Stimulated activated CD8-positive, alpha-beta memory T cell treated with anti-CD3 and anti-CD28 coated beads, Interleukin-7, amount 100 ng/mL, for 24 hours (primary cell): ENCODE measurements at regions not wholly inside any gene's neighbourhood (a gene's known extent, or its start where the extent isn't known, plus 50 kb on each side); places are given as distances from the start of the nearest gene placed in this dataset.
"Not testable (repeated sequence)": the region's sequence is repeated elsewhere in the genome, so short reads cannot be mapped to it uniquely, and the experiment has no call there.

ENCODE experiments used
- DNase-seq: peaks from one replicate; pipeline ENCODE4 v3.0.0-alpha.2; 2020; ENCODE audit warnings: low read depth

DNA sequence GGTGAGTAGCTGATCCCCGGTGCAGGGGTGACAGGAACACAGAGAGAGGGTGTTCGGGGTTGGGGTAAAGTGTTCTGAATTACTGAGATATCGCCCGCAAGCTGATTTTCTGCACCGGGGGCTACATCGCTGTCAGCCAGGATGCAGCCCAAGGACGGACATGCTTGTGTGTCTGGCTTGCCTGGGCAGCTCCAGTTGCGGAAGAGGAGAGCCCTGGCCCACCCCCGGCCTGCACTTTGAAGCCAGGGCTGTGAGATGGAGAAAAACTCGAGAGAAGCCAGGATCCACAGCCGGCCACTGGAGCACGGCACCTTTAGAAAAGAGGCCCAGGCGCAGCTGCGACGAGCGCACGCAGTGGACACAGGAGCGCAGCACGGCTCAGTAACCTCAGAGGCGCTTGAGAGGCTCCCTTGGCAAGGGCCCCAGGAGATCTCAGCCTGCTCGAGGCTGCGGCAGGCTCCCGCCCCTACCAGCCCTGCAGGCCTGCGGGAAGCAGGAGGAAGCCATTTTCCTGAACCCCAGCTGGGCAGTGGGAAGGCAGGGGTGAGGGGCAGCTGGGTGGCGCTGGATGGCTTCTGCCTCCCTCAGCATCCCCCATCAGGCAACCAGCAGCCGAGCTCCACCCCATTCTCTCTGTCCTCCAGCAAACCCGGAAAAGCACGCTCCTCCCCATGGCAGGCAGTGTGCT lies 59.2 kb downstream of the C9orf50 start:
- no peak for DNase-seq

DNA sequence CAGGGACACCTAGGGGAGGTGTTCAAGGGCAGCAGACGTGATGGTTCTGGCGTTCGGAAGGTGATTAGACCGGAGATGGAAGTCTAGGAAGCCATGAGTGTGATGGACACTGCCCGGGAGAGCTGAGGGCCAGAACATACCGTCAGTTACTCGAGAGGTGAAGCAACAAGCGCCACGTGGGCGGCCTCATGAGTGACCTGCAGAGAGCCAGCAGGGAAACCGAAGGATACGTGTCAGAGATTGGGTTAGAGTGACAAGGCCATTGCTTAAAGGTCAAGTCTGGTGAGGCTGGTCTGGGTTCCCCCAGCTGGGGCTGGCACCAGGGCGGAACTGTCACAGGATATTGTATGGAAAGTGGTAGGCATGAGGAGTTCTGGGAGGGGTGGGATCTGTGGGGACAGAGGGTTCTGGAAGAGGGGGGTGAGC lies 60.0 kb downstream of the C9orf50 start:
- DNase-seq = no peak

DNA sequence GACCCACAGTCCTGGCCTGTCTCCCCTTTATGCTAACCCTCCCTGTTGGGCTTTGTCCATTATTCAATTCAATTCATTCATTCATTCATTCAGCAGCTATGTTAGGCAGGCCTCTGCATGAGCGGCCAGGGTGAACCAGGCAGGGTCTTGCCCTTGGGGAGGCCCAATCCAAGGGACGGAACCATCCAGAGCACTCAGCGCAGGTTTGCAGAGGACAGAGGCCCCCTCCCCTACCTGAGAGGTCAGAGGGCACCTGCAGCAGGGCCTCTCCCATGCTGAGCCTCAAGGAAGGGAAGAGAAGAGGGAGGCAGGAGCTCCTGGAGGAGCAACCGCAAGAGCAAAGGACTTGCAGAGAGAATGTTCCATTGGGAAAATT lies 61.4 kb downstream of the C9orf50 start:
- DNase-seq = no peak

DNA sequence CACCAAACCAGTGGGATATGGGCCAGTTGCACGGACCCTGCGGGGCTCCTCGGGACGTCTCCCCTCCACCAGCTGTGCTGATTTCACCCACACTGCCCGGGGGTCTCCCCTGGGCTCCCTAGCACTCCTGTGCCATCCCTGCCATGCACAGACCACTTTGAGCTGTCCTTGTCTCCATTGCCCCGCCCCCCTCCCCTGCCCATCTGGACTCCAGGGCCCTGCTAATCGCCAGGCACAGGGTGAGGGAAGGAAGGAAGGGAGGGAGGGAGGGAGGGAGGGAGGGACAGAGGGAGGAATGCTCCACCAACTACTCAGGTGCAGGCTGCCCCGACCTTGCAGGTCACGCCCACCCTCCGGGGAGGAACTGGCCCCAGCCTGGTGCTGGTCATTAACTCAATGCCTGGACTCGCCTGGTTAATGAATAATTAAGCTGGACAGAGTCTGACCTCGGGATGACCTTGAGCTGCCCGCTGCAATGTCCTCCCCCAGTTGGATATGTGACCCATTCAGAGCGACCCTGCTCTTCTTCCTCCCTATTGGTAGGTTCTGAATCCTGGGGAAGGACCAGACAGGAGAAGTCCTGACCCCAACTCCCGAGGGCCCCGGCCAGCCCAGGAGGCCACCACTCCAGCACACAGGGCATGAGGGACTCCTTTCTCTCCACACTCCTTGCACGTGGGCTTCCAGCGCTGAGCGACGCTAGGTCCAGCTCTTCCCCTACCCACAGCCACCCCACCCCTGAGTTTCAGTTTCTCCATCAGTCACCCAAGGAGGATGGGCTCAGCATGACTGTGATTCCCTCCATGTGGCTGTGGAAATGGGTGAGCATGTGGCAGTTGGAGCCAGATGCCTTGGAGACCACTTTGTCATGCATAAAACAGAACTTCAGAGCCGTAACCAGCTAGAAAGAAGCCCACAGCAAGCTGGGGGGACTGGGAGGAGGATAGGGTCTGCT lies 62.1 kb downstream of the C9orf50 start:
- DNase-seq = no peak

DNA sequence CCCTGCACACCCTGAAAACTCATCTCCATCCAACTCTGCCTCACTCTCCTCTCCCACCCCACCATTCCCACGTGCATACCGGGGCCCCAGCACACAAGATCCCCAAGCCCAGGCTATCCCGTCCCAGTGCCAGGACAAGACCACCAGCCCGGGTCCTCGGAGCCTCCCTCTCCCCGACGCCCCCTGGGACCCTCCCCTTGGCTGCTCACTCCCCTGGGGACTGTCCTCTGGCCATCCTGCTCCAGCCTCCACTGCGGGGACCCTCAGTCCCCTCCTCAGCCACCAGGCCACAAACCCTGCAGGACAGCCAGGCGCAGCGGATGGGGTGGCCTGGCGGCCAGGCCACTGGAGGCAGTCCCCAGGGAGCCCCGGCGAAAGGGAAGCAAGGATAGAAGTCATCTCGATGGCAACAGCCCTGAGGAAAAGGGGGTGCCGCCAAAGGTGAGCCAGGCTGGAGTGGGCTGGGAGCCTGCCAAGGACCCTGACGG lies 62.8 kb downstream of the C9orf50 start:
- DNase-seq = no peak

DNA sequence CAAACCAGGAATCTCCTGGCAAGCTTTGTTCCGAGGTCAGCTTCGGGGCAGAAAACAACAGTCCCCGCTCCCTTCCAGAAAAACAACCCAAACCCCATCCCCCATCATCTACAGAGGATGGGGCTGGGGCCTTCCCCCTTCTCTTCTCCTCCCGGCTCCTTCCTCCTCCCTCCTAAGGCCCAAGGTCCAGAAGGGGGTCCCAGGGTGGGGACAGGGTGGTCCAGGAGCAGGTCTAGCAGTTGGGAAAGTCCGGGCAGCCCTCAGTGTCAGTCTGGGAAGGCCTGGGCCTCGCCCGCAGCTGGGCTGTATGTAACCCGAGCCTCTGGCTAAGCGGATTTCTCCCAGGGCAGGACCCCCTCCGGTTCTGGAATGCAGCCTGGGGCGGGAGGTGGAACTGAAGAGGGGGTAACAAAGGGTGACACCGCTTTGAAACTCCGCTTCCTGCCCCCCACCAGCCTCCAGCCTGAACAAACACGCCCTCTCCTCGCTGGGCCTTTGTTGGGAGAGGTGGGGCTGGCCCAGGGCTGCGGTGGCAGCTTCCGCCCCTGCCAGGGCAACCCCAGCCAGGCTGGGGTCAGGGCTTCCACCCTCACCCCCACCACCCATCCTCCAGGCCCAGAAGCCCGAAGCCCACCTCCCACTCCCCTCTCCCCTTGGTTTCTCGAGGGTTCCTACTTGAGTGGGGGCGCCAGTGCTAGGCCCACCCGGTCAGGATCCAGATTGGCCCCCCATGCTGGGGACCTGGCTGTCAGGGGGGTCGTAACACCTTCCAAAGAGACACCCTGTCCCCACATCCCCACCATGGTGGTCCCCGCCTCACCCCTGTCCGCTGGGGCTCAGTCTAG lies 63.5 kb downstream of the C9orf50 start:
- no peak for DNase-seq

DNA sequence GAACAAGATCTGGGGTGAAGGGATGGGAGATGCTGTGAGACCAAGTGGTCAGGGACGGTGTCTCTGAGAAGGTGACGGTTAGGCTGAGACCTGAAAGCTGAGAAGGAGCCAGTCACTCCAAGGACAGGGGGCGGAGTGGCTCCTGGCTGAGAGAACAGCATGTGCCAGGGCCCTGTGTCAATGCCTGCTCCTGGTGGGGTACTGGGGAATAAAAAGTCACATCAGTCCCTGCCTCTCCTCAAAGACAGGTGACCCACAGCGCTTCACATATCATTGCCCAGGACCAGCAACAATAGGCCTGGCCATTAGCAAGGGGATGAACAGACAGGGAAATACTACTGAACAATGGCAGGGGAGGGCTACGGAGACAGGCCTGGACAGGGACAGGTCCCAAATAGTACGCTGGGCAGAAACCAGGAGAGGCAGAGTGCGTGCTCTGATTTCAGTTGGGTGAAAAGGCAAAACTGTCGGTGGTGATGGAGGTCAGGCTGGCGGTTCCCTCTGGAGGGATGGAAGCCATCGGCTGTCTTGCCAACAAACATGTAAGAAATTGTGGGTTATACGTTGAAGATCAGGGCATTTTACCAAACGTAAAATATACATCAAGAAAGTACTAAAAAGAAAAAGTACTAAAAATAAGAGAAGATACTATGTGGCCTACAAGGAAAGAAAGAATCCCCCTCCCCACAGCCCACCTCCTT lies 64.3 kb downstream of the C9orf50 start:
- DNase-seq = no peak

DNA sequence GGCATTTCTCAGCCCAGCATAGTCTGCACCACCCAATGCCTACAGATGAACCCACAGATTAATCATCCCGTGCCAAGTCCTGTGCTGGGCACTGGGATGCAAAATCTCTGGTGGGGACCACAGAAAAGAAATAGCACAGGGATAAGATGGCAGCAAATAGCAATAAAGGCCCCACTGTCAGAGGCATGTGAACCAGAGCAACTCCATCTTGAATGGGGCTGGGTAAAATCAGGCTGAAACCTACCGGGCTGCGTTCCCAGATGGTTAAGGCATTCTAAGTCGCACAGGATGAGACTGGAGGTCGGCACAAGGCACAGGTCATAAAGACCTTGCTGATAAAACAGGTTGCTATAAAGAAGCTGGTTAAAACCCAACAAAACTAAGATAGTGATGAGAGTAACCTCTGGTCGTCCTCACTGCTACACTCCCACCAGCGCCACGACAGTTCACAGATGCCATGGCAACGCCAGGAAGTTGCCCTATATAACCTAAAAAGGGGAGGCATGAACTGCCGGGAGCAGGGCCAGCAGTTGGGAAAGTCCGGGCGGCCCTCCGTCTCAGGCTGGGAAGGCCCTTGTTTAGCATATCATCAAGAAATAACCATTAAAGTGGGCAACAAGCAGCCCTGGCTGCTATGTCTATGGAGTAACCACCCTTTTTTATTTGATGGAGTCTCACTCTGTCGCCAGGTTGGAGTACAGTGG lies 65.2 kb downstream of the C9orf50 start:
- DNase-seq = no peak

DNA sequence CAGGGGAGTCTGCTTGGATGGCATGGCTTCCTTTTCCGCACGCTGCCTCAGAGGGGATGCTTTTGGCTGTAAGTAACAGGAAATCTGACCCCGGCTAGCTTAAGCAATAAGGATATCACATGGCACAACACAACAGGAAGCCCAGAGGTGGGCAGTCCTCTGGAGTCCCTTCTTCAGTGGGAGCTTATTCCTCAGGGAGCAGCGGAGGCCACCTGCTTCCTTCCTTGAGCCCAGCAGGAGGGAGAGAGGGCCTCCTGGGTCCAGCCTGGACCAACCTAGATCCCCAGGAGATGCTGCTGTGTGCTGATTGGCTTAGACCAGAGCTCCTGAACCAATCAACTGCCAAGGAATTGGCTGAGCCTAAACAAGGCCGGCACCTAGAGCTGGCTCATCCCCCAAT lies 66.3 kb downstream of the C9orf50 start:
- DNase-seq = no peak

DNA sequence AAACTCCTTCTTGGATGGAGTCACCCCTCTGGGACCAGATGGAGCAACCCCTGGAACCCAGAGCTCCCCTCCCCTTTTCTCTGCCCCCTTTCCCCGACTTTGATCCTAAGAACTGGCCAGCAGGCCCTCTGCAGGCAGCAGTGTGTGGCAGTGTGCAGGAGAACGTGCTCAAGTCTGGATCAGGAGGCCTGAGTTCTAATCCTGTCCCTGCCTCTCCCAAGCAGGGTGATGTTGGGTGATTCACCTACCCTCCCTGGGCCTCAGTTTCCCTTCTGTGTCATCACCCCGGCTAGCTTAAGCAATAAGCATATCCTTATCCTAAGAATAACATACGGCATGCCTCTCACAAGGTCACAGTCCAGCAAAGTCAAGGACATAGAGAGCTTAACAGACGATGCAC lies 67.6 kb downstream of the C9orf50 start:
- no peak for DNase-seq

DNA sequence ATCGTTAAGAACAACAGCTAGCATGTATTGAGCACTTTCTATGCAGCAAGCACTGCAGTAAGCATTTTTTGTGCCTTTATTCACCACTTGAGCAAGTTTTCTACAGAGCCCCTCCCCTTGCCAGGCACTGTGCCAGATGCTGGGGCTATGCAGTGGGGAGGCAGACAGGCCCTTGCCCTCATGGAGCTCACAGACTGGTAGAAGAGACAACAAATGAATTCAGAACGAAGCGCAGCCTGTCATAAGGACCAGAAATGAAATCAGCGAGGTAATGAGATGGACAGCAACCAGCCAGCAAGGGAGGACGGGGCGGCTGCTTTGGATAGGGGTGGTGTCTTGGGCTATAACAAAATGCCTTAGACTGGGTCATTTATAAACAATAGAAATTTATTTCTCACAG lies 68.8 kb downstream of the C9orf50 start:
- no peak for DNase-seq

DNA sequence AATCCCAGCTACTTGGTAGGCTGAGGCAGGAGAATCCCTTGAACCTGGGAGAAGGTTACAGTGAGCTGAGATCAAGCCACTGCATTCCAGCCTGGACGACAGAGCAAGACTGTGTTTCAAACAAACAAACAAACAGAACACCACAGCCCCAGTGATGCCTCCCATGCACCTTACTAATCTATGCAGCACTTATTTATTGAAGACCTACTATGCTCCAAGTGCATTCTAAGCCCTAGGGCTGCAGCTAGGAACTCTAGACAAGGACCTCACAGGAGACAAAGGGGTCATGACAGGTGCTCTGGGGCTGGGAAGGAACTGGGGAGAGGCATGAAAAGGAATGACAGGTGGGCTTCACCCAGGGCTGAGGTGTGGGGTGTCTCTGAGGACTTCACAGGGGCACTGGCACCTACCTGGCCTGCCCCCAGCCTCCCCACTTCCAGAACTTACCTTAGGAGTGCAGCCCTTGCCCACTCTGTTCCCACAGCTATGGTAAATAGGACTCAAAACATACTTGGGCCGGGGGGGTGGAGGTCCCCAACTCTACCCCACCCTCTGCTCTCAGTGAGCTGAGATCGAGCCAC lies 69.4 kb downstream of the C9orf50 start:
- no peak for DNase-seq

DNA sequence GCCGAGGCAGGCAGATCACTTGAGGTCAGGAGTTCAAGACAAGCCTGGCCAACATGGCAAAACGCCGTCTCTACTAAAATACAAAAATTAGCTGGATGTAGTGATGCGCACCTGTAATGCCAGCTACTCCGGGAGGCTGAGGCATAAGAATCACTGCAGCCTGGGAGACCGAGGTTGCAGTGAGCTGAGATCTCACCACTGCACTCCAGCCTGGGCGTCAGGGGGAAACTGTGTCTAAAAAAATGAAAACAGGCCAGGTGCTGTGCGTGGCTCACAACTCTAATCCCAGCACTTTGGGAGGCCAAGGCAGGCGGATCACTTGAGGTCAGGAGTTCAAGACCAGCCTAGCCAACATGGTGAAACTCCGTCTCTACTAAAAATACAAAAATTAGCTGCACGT lies 69.9 kb downstream of the C9orf50 start:
- not testable (repeated sequence) for DNase-seq

DNA sequence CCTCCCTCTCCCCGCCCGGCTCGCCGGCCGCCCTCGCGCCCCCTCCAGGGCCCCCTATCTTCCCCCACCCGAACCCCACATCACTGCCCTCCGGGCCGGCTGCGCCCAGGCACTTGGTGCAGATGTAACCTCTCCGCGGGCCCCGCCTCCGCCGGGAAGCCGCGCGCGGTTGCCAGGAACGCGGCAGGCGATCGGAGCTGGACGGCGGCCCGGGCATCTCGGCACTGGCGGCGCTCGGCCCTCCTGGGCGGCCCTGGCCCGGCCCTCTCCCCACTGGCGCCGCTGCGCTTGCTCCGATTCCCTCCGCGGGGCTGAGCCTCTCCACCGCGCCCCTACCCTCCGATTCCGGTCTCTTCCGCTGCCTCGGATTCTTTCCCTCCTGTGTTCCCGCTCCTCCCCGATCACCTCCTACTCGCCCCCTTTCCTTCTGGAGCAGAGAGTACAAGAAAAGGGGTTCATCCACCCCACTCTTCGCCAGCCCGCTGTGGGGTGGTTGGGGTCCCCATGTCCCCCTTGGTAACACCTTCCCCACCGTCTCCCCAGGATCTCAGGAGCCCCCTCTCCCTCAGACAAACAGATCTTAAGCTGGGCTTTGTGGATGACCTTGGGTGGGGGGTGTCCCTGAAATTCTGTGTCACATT lies 70.6 kb downstream of the C9orf50 start:
- no peak for DNase-seq

DNA sequence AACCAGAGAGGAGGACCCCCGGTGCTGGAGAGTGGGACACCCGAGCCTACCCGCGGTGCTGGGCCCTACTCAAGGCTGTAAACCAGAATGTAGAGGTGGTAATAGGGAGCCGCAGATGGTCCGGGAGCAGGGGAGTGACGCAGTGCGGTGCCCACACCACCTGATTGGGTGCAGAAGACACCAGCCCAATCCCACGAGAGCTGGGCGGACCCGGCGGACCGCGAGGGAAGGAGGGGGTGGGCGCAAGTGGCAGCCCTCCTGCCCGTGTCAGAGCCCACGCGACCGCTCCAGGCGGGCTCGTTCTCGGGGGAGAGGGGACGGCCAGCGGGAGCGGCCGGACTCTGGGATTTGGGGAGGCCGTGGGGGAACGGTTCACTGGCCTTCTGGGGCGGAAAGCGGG lies 71.2 kb downstream of the C9orf50 start:
- DNase-seq = no peak

DNA sequence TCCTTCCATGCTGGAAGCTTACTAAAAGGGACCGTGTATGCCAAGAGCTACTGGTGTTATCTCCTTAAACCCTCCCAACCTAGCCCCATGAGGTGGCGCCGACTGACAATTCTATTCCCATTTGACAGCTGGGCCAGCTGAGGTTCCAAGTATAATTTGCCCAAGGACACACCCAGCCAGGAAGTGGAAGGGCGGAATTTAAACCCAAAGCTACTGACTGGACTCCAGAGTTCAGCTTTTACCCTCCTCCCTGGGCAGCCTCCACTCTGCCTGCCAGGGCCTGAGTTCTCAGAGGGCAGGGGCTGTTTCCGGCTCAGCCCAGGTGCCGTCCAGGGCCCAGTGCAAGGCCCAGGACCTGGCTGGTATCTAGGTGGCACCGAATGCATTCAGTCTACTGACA lies 71.8 kb downstream of the C9orf50 start:
- no peak for DNase-seq

DNA sequence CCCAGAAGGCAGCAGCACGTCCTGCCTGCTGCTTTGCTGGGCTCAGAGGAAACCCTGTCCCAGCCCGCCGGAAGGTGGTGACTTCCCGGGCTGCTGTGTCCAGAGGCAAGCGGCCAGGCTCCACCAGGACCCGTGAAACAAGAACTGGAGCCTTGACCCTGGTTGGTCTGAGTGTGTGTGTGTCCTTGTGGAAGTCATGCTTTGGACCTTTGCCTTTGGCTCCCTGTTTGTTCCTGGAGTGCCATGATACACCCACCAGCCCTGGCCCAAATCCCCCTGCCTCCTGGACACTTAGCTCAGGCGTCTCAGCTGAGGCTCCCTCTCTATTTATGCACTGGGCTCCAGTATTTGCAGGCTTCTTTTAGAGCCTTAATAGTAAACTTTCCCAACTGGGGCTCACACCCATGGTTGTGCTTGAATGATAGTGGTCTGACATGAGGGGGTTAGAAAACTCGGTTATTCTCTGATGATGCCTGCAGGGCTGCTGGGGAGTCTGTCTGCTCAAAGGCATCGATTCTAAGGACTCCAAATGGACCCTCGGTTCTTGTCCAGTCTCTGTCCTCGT lies 72.2 kb downstream of the C9orf50 start:
- no peak for DNase-seq

DNA sequence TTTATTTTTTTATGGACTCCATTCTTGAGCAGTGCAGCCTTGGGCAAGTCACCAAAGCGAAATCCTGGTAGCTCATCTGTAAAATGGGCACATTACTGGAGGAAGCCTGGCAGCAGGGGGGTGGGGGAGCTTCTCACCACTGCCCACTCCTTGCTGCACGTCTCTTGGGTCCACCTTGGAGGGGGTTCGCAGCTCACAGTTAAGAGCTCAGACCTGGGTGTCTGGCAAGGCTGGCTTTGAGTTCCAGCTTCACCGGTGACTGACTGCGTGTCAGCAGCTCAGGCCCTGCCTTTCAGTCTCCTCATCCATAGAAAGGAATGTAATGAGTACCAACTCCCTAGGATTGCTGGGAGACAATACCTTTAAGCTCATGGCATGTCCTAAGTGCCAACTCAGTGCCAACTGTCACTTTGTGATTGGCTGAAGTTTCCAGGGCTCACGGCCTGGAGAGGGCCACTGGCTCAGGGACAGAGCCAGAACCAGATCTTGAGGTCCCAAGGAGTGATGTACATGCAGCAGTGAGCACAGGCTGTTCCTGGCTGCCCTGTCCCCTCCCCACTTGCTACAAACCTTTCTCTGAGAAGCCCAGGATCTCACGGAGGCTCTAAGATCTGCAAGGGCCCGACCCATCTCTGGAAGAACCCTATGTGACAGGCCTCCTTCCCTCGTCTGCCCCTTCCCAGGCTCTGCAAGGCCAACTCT lies 72.9 kb downstream of the C9orf50 start:
- DNase-seq = no peak

DNA sequence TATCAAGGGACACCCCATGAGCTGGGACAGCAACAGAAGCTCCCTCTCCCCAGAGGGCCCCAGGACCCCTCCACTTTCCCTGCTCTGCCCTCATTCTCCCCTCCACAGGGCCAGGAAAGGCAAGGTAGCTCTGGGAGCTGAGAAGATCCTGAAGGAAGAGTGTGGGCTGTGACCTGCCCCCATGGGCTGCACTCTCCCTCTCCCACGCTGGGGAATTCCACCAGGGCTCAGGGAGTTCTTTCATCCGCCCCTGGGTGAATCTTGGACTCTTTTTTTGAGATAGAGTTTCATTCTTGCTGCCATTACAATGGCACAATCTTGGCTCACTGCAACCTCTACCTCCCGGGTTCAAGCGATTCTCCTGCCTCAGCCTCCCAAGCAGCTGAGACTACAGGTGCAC lies 73.8 kb downstream of the C9orf50 start:
- DNase-seq = no peak
